ENCODE measurements at regions not wholly inside any gene's neighbourhood (a gene's known extent, or its start where the extent isn't known, plus 50 kb on each side); places are given as distances from the start of the nearest gene placed in this dataset.
"Not testable (repeated sequence)": the region's sequence is repeated elsewhere in the genome, so short reads cannot be mapped to it uniquely, and the experiment has no call there.

DNA sequence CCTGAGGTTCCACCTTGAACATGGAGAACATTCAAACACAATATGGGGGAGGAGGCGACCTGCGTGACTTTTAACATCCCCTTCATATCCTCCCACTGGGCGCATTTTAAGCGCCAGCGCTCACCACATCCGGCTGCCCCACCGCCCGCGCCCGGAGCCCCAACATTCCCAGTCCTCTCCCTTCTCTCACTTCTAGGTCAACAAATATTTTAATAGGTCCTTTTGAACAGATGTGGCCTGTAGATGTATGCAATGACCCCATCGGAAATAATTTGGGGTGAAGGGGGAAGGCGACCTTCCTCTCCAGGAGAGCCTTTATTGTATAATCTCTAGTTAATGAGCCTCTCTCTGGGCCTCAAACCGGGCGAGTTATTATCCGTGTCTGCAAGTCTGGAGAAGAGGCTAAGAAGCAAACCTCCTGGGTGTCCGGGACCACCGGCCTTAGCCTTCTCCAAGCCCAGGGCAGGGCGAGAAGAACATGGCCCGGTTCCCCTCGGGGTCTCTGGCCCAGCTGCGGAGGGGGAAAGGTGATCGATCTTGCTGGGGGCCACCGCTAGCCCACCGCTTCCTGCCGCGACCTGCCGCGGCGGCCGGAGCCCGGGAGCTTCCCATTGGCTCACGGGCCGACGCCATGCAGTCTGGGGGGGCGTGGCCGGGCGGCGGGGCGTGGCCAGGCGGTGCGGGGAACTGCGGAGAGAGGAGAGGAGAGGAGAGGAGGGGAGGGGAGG is 83.2 kb upstream of the HMGA2 start:
- intact Hi-C loops (cut with DNase I): no loop called here
- peaks cover 4 to 24% (median 22%) of the 10 kb centered on the region in 4 donors for H3K4me1 ChIP-seq
- DNase-seq (ENCODE audit: extremely low spot score): no peak
- peaks cover 0 to 49% (median 24%) of the 10 kb centered on the region in 4 donors for H3K27me3 ChIP-seq
- TF ChIP-seq, protein P1, sequence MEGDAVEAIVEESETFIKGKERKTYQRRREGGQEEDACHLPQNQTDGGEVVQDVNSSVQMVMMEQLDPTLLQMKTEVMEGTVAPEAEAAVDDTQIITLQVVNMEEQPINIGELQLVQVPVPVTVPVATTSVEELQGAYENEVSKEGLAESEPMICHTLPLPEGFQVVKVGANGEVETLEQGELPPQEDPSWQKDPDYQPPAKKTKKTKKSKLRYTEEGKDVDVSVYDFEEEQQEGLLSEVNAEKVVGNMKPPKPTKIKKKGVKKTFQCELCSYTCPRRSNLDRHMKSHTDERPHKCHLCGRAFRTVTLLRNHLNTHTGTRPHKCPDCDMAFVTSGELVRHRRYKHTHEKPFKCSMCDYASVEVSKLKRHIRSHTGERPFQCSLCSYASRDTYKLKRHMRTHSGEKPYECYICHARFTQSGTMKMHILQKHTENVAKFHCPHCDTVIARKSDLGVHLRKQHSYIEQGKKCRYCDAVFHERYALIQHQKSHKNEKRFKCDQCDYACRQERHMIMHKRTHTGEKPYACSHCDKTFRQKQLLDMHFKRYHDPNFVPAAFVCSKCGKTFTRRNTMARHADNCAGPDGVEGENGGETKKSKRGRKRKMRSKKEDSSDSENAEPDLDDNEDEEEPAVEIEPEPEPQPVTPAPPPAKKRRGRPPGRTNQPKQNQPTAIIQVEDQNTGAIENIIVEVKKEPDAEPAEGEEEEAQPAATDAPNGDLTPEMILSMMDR (IDR thresholded peaks at IDR 0.05): no peak
- TF ChIP-seq POLR2AphosphoS5 (IDR thresholded peaks at IDR 0.05): no peak
- TF ChIP-seq POLR2A (IDR thresholded peaks at IDR 0.05; ENCODE audit: low read depth): no peak
- TF ChIP-seq EP300 (IDR thresholded peaks at IDR 0.05): no peak
- 24% methylated on average over 27 of the region's 42 CpGs for WGBS
- peak overlapping the region; percentile 56 to 65 (median 62) for H3K4me3 ChIP-seq
- H3K36me3 ChIP-seq: no peaks in the 10 kb centered on the region
- no peak overlapping the region for H3K27ac ChIP-seq (replicated peaks in 1 of 4)
- no peaks in the 10 kb centered on the region for H3K9me3 ChIP-seq

DNA sequence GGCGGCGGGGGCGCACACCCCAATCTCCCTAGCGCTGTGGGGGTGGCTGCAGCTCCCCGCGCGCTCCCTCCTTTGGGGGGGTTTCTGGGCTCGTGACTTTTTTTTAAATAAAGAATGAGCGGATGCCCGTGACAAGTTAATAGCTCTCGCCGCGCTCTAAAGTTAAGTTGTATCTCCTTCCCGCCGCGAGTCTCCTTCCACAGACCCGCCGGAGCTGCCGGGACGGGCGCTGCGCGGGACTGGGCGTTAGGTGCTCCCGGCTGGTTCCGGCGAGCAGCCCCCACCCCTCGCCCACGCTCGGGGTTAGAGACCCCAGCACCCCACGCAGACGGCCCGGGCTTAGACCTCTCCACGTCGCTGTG is 82.6 kb upstream of the HMGA2 start:
- no peak for DNase-seq (ENCODE audit: extremely low spot score)
- intact Hi-C loops (cut with DNase I): no loop called here
- WGBS: 3% methylated on average over 8 of the region's 35 CpGs
- no peak overlapping the region for H3K27ac ChIP-seq (replicated peaks in 1 of 4)
- no peaks in the 10 kb centered on the region for H3K9me3 ChIP-seq
- peak overlapping the region; percentile 56 to 65 (median 62) for H3K4me3 ChIP-seq
- H3K27me3 ChIP-seq: peaks cover 0 to 52% (median 24%) of the 10 kb centered on the region in 4 donors
- H3K4me1 ChIP-seq: peaks cover 4 to 24% (median 22%) of the 10 kb centered on the region in 4 donors
- H3K36me3 ChIP-seq: no peaks in the 10 kb centered on the region
- no peak for TF ChIP-seq EP300 (IDR thresholded peaks at IDR 0.05)
- no peak for TF ChIP-seq POLR2A (IDR thresholded peaks at IDR 0.05; ENCODE audit: low read depth)
- TF ChIP-seq, protein P1 (IDR thresholded peaks at IDR 0.05): no peak
- no peak for TF ChIP-seq POLR2AphosphoS5 (IDR thresholded peaks at IDR 0.05)

GRCh38 chr12:65742018-65743010 is 82.0 kb upstream of the HMGA2 start:
- no peaks in the 10 kb centered on the region for H3K9me3 ChIP-seq
- H3K4me3 ChIP-seq: peak overlapping the region; percentile 56 to 65 (median 62)
- peak; percentile 82 for DNase-seq (ENCODE audit: extremely low spot score)
- TF ChIP-seq POLR2AphosphoS5 (IDR thresholded peaks at IDR 0.05) (no peak), EP300 (IDR thresholded peaks at IDR 0.05) (no peak), POLR2A (IDR thresholded peaks at IDR 0.05; ENCODE audit: low read depth) (no peak)
- TF ChIP-seq, protein P1 (IDR thresholded peaks at IDR 0.05): no peak
- WGBS: 19% methylated on average over 59 of the region's 87 CpGs
- no peak overlapping the region for H3K27ac ChIP-seq (replicated peaks in 1 of 4)
- H3K27me3 ChIP-seq: peaks cover 0 to 59% (median 24%) of the 10 kb centered on the region in 4 donors
- intact Hi-C loops (cut with DNase I): no loop called here
- H3K36me3 ChIP-seq: no peaks in the 10 kb centered on the region
- peaks cover 4 to 24% (median 22%) of the 10 kb centered on the region in 4 donors for H3K4me1 ChIP-seq

- H3K4me3 ChIP-seq; H3K36me3 ChIP-seq; H3K9me3 ChIP-seq; H3K27ac ChIP-seq (replicated peaks in 1 of 4); intact Hi-C loops (cut with DNase I): not testable (repeated sequence)
- peaks cover 0 to 67% (median 24%) of the 10 kb centered on the region in 4 donors for H3K27me3 ChIP-seq
- WGBS: 100% methylated on average over 2 of the region's 30 CpGs
- H3K4me1 ChIP-seq: peaks cover 4 to 24% (median 22%) of the 10 kb centered on the region in 4 donors
- peak; percentile 53 for DNase-seq (ENCODE audit: extremely low spot score)
Measured at GRCh38 chr12:65744236-65744840, 79.9 kb upstream of the HMGA2 start.
